ENCODE measurements at regions not wholly inside any gene's neighbourhood (a gene's known extent, or its start where the extent isn't known, plus 50 kb on each side); places are given as distances from the start of the nearest gene placed in this dataset.

DNA sequence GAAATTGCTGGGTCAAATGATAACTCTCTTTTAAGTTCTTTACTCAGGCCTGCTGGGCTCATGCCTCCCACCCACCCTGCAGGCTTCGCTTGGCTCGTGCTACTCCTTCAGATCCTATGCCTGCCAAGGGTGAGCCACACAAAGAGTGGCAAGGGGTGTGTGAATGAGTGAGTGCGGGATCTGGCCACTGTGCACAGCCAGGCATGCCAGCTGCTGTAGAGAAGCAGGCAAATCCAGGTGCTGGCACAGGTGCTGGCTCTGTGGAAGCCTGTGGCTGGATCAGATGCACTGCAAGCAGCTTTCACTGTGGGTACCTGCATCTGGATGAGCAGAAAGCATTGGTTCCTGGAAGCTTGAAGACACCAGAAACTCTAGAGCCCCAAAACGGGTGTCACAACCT lies 1055.7 kb upstream of the EPHA6 start:
- TF ChIP-seq, protein P1, sequence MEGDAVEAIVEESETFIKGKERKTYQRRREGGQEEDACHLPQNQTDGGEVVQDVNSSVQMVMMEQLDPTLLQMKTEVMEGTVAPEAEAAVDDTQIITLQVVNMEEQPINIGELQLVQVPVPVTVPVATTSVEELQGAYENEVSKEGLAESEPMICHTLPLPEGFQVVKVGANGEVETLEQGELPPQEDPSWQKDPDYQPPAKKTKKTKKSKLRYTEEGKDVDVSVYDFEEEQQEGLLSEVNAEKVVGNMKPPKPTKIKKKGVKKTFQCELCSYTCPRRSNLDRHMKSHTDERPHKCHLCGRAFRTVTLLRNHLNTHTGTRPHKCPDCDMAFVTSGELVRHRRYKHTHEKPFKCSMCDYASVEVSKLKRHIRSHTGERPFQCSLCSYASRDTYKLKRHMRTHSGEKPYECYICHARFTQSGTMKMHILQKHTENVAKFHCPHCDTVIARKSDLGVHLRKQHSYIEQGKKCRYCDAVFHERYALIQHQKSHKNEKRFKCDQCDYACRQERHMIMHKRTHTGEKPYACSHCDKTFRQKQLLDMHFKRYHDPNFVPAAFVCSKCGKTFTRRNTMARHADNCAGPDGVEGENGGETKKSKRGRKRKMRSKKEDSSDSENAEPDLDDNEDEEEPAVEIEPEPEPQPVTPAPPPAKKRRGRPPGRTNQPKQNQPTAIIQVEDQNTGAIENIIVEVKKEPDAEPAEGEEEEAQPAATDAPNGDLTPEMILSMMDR (IDR thresholded peaks at IDR 0.05): no peak
- TF ChIP-seq POLR2A (IDR thresholded peaks at IDR 0.05): no peak
